ENCODE measurements at regions not wholly inside any gene's neighbourhood (a gene's known extent, or its start where the extent isn't known, plus 50 kb on each side); places are given as distances from the start of the nearest gene placed in this dataset.

DNA sequence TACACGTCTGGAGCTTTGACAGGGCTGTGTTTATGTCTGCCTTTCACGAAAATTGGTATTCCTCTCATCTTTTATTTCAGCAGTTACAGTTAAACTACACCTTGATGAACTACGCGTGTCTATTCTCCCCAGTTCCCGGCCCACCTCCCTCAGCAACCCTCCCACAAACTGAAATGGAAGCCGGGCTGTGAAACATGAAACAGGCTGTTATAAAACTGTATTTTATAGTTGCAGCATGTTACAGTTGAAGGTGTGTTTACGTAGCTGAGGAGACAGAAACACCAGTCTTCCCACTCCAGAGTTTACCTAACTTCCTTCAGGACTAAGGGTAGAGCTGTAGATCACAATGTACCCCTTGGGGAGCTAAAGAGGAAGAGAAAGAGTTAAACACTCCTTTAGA, 228.3 kb upstream of the ZNF32 start:
- no peaks in the 10 kb centered on the region for H3K27me3 ChIP-seq (ENCODE audit: insufficient read depth, low read length, poor library complexity, severe bottlenecking)
- H4K20me1 ChIP-seq (ENCODE audit: insufficient read depth, low read length, poor library complexity, severe bottlenecking): no peaks in the 10 kb centered on the region
- H3K4me1 ChIP-seq (ENCODE audit: insufficient read depth, low read length, poor library complexity, severe bottlenecking): peaks cover 8% of the 10 kb centered on the region
- no peak overlapping the region for H3K4me2 ChIP-seq (ENCODE audit: low read depth, low read length, poor library complexity, severe bottlenecking)
- H3K4me3 ChIP-seq (ENCODE audit: low read length, poor library complexity, severe bottlenecking): no peak overlapping the region
- H3K9me2 ChIP-seq (replicated peaks; ENCODE audit: low read depth, low read length): no peaks in the 10 kb centered on the region
- no peaks in the 10 kb centered on the region for H3K9me3 ChIP-seq (ENCODE audit: insufficient read depth, low read depth, low read length)
- no peaks in the 10 kb centered on the region for H3K36me3 ChIP-seq (ENCODE audit: insufficient read depth, low read length)
- H3K9ac ChIP-seq (ENCODE audit: low read depth, low read length, poor library complexity, severe bottlenecking): no peak overlapping the region
- H2AFZ ChIP-seq (ENCODE audit: low read length): no peak overlapping the region
- no peaks in the 10 kb centered on the region for H3K79me2 ChIP-seq (ENCODE audit: insufficient read depth, low read length)
- no peaks in the 10 kb centered on the region for H3F3A ChIP-seq (ENCODE audit: low read depth)
- TF ChIP-seq EZH2phosphoT487 (IDR thresholded peaks at IDR 0.05; ENCODE audit: borderline replicate concordance): no peak
- TF ChIP-seq, protein P1, sequence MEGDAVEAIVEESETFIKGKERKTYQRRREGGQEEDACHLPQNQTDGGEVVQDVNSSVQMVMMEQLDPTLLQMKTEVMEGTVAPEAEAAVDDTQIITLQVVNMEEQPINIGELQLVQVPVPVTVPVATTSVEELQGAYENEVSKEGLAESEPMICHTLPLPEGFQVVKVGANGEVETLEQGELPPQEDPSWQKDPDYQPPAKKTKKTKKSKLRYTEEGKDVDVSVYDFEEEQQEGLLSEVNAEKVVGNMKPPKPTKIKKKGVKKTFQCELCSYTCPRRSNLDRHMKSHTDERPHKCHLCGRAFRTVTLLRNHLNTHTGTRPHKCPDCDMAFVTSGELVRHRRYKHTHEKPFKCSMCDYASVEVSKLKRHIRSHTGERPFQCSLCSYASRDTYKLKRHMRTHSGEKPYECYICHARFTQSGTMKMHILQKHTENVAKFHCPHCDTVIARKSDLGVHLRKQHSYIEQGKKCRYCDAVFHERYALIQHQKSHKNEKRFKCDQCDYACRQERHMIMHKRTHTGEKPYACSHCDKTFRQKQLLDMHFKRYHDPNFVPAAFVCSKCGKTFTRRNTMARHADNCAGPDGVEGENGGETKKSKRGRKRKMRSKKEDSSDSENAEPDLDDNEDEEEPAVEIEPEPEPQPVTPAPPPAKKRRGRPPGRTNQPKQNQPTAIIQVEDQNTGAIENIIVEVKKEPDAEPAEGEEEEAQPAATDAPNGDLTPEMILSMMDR (conservative IDR thresholded peaks at IDR 0.05; ENCODE audit: low read length): no peak

DNA sequence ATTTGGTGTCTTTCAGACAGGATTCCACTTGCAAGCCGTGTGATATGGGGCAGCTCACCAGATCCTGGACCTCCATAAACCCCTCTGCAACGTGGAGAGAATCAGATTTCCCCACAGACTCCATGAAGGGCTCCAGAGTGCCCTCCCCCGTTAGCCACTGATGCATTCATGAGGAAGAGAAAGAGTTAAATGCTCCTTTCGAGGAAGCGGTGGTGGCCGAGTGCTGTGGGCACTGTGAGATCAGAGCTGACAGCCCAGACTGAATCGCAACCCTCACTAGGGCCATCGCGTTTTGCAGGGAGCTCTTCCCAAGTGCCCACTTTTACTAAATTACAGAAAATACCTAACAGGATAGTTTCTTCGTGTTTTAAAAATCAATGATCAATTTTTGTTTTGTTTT, 226.3 kb upstream of the ZNF32 start:
- H3K79me2 ChIP-seq (ENCODE audit: insufficient read depth, low read length): no peaks in the 10 kb centered on the region
- no peaks in the 10 kb centered on the region for H3F3A ChIP-seq (ENCODE audit: low read depth)
- H3K36me3 ChIP-seq (ENCODE audit: insufficient read depth, low read length): no peaks in the 10 kb centered on the region
- no peak overlapping the region for H2AFZ ChIP-seq (ENCODE audit: low read length)
- no peaks in the 10 kb centered on the region for H4K20me1 ChIP-seq (ENCODE audit: insufficient read depth, low read length, poor library complexity, severe bottlenecking)
- TF ChIP-seq, protein P1 (conservative IDR thresholded peaks at IDR 0.05; ENCODE audit: low read length): no peak
- TF ChIP-seq EZH2phosphoT487 (IDR thresholded peaks at IDR 0.05; ENCODE audit: borderline replicate concordance): no peak
- H3K9me2 ChIP-seq (replicated peaks; ENCODE audit: low read depth, low read length): no peaks in the 10 kb centered on the region
- no peak overlapping the region for H3K4me2 ChIP-seq (ENCODE audit: low read depth, low read length, poor library complexity, severe bottlenecking)
- H3K4me1 ChIP-seq (ENCODE audit: insufficient read depth, low read length, poor library complexity, severe bottlenecking): peaks cover 8% of the 10 kb centered on the region
- H3K27me3 ChIP-seq (ENCODE audit: insufficient read depth, low read length, poor library complexity, severe bottlenecking): no peaks in the 10 kb centered on the region
- H3K9ac ChIP-seq (ENCODE audit: low read depth, low read length, poor library complexity, severe bottlenecking): no peak overlapping the region
- H3K4me3 ChIP-seq (ENCODE audit: low read length, poor library complexity, severe bottlenecking): no peak overlapping the region
- H3K9me3 ChIP-seq (ENCODE audit: insufficient read depth, low read depth, low read length): no peaks in the 10 kb centered on the region

DNA sequence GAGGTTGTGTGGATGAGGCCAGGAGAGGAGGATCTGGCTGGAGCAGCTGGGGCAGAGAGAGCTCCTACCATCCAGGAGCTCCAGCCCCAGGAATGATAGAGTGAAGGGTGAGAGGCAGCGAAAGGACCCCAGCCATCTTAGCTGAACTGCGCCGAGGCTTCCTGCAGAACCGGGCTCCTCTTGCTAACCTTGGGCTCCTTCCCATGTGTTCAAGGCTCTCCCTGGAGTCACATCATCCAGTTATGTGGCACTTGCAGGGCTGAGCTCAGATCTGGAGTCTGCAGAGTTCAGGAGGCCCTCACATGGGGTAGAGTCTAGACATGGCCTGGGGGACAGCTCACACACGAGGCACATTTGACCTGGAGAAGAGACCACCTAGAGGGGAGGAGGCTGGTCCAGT, 225.0 kb upstream of the ZNF32 start:
- Histone ChIP-seq H4K20me1 (ENCODE audit: insufficient read depth, low read length, poor library complexity, severe bottlenecking) (no peaks in the 10 kb centered on the region), H3K4me3 (ENCODE audit: low read length, poor library complexity, severe bottlenecking) (no peak overlapping the region), H3K79me2 (ENCODE audit: insufficient read depth, low read length) (no peaks in the 10 kb centered on the region), H3K4me1 (ENCODE audit: insufficient read depth, low read length, poor library complexity, severe bottlenecking) (peaks cover 8% of the 10 kb centered on the region), H3F3A (ENCODE audit: low read depth) (no peaks in the 10 kb centered on the region), H3K36me3 (ENCODE audit: insufficient read depth, low read length) (no peaks in the 10 kb centered on the region), H3K9me3 (ENCODE audit: insufficient read depth, low read depth, low read length) (no peaks in the 10 kb centered on the region), H3K9me2 (replicated peaks; ENCODE audit: low read depth, low read length) (no peaks in the 10 kb centered on the region), H2AFZ (ENCODE audit: low read length) (no peak overlapping the region), H3K4me2 (ENCODE audit: low read depth, low read length, poor library complexity, severe bottlenecking) (no peak overlapping the region), H3K9ac (ENCODE audit: low read depth, low read length, poor library complexity, severe bottlenecking) (no peak overlapping the region), H3K27me3 (ENCODE audit: insufficient read depth, low read length, poor library complexity, severe bottlenecking) (no peaks in the 10 kb centered on the region)
- no peak for TF ChIP-seq EZH2phosphoT487 (IDR thresholded peaks at IDR 0.05; ENCODE audit: borderline replicate concordance)
- TF ChIP-seq, protein P1 (conservative IDR thresholded peaks at IDR 0.05; ENCODE audit: low read length): no peak
